LHCN-M2 (cell line): ENCODE measurements at regions not wholly inside any gene's neighbourhood (a gene's known extent, or its start where the extent isn't known, plus 50 kb on each side); places are given as distances from the start of the nearest gene placed in this dataset.

Source experiments
- DNase-seq: peaks from one replicate; pipeline ENCODE4 v3.0.0-alpha.2; 2012; ENCODE audit warnings: low read depth

- no peak for DNase-seq
These were observed 226.9 kb upstream of the CRY1 start for GRCh38 chr12:107320033-107320928.

GRCh38 chr12:107320929-107321631, 227.7 kb upstream of the CRY1 start:
- no peak for DNase-seq

- DNase-seq: no peak
These were observed 228.7 kb upstream of the CRY1 start for GRCh38 chr12:107322063-107322462.

- DNase-seq: no peak
These were observed 231.8 kb upstream of the CRY1 start for GRCh38 chr12:107325075-107325608.

- DNase-seq: no peak
These were observed 232.9 kb upstream of the CRY1 start for GRCh38 chr12:107326237-107326636.

- no peak for DNase-seq
These were observed 234.4 kb upstream of the CRY1 start for GRCh38 chr12:107327651-107328182.

GRCh38 chr12:107328442-107329133, 235.2 kb upstream of the CRY1 start:
- DNase-seq: peak; percentile 26

GRCh38 chr12:107329569-107330324, 236.4 kb upstream of the CRY1 start:
- no peak for DNase-seq

GRCh38 chr12:107330831-107331431, 237.6 kb upstream of the CRY1 start:
- no peak for DNase-seq

- DNase-seq: no peak
These were observed 238.1 kb upstream of the CRY1 start for GRCh38 chr12:107331471-107331870.

- no peak for DNase-seq
These were observed 238.6 kb upstream of the CRY1 start for GRCh38 chr12:107331912-107332311.

- no peak for DNase-seq
These were observed 239.4 kb upstream of the CRY1 start for GRCh38 chr12:107332743-107333142.

GRCh38 chr12:107335802-107336570, 242.6 kb upstream of the CRY1 start:
- no peak for DNase-seq

- DNase-seq: no peak
These were observed 243.3 kb upstream of the CRY1 start for GRCh38 chr12:107336695-107337094.

- peak; percentile 12 for DNase-seq
These were observed 244.2 kb upstream of the CRY1 start for GRCh38 chr12:107337346-107338095.

- DNase-seq: no peak
These were observed 246.1 kb upstream of the CRY1 start for GRCh38 chr12:107339487-107339886.

GRCh38 chr12:107339932-107340331, 246.6 kb upstream of the CRY1 start:
- no peak for DNase-seq

- no peak for DNase-seq
These were observed 247.5 kb upstream of the CRY1 start for GRCh38 chr12:107340898-107341297.
